Thyroid gland (tissue), 4 donors: ENCODE measurements at regions not wholly inside any gene's neighbourhood (a gene's known extent, or its start where the extent isn't known, plus 50 kb on each side); places are given as distances from the start of the nearest gene placed in this dataset.
"Not testable (repeated sequence)": the region's sequence is repeated elsewhere in the genome, so short reads cannot be mapped to it uniquely, and the experiment has no call there.

Experiments
- DNase-seq, 2 donors: peaks; one replicate each; pipeline ENCODE4 v3.0.0-alpha.2; 2019
- H3K27ac ChIP-seq, 3 donors: fragments of 200-600 bp; sonication (generic); 1 replicate in 2 of 3; 2 replicates in 1 of 3; pipeline ENCODE4 v1.5.1; 2016 to 2019; ENCODE audit warnings: mild to moderate bottlenecking in 1 of 3, moderate library complexity in 1 of 3
- H3K27me3 ChIP-seq: fragments of 200-600 bp; sonication (generic); one replicate; pipeline ENCODE4 v1.5.1; 2019
- H3K36me3 ChIP-seq, 2 donors: fragments of 200-600 bp; sonication (generic); one replicate each; pipeline ENCODE4 v1.5.1; 2016 to 2019
- H3K4me1 ChIP-seq, 2 donors: fragments of 200-600 bp; sonication (generic); one replicate each; pipeline ENCODE4 v1.5.1; 2017 to 2019
- H3K4me3 ChIP-seq, 3 donors: fragments of 200-600 bp; sonication (generic); replicated peaks in 1 of 3; 1 replicate in 2 of 3; 2 replicates in 1 of 3; pipeline ENCODE4 v1.5.1; 2016; ENCODE audit warnings: mild to moderate bottlenecking in 1 of 3
- H3K9me3 ChIP-seq: fragments of 200-600 bp; sonication (generic); one replicate; pipeline ENCODE4 v1.5.1; 2017
- POLR2A ChIP-seq, 2 donors: fragments of 450-650 bp; IDR thresholded peaks; one replicate each; pipeline ENCODE4 v1.6.1; 2017; ENCODE audit warnings: antibody characterized with exemption in 2 of 2, mild to moderate bottlenecking in 2 of 2, moderate library complexity in 1 of 2
- WGBS, 2 donors: methylation state at CpG; one replicate each; pipeline ENCODE4 v1.1.5; 2017; 5-methylcytosine and 5-hydroxymethylcytosine counted together
- intact Hi-C: fragments of 100-400 bp; cut with DNase I; formaldehyde crosslinking; loops from one replicate; pipeline ENCODE4 v1.15.1; 2023
- TF ChIP-seq, protein P1 (sequence below), 6 experiments: fragments of 200-600 bp in 3 of 6; fragments of 450-650 bp in 3 of 6; sonication (generic) in 3 of 6; IDR thresholded peaks; one replicate each; pipeline ENCODE4 v1.5.1; 2016 to 2019; ENCODE audit warnings: antibody characterized with exemption in 6 of 6, mild to moderate bottlenecking in 2 of 6, inconsistent platforms in 1 of 6, moderate library complexity in 1 of 6

DNA sequence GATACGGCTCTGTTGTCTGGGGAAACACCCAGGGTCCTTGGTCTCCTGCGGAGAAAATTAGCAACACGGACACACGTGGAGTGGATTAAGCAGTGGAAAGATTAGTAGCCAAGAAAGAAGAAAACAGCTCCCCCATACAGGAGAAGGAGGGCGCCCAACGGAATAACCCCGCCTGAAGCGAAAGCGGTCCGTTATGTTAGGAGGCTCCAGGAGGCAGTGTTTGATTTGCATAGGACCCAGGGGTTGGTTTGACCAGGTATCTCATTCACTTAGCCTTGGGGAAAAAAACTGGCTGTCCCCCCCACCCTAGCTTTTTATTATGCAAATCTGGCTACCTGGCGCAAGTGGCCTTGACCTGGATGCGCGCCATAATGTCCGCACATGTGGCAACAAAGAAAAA lies 170.1 kb upstream of the KYNU start:
- intact Hi-C loops: no loop called here
- Histone ChIP-seq H3K27me3 (no peaks in the 10 kb centered on the region), H3K36me3 (no peaks in the 10 kb centered on the region), H3K4me3 (no peak overlapping the region), H3K27ac (no peak overlapping the region), H3K9me3 (no peaks in the 10 kb centered on the region), H3K4me1 (no peaks in the 10 kb centered on the region)
- no peak for TF ChIP-seq POLR2A (IDR thresholded peaks at IDR 0.05)
- TF ChIP-seq, protein P1, sequence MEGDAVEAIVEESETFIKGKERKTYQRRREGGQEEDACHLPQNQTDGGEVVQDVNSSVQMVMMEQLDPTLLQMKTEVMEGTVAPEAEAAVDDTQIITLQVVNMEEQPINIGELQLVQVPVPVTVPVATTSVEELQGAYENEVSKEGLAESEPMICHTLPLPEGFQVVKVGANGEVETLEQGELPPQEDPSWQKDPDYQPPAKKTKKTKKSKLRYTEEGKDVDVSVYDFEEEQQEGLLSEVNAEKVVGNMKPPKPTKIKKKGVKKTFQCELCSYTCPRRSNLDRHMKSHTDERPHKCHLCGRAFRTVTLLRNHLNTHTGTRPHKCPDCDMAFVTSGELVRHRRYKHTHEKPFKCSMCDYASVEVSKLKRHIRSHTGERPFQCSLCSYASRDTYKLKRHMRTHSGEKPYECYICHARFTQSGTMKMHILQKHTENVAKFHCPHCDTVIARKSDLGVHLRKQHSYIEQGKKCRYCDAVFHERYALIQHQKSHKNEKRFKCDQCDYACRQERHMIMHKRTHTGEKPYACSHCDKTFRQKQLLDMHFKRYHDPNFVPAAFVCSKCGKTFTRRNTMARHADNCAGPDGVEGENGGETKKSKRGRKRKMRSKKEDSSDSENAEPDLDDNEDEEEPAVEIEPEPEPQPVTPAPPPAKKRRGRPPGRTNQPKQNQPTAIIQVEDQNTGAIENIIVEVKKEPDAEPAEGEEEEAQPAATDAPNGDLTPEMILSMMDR (IDR thresholded peaks at IDR 0.05): no peak
- 93 to 96% methylated on average over 14 of the region's 14 CpGs for WGBS, 2 donors
- no peak for DNase-seq

DNA sequence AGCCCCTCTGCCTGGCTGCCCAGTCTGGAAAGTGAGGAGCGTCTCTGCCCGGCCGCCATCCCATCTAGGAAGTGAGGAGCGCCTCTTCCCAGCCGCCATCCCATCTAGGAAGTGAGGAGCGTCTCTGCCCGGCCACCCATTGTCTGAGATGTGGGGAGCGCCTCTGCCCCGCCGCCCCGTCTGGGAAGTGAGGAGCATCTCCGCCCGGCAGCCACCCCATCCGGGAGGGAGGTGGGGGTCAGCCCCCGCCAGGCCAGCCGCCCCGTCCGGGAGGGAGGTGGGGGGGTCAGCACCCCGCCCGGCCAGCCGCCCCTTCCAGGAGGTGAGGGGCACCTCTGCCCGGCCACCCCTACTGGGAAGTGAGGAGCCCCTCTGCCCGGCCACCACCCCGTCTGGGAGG lies 175.1 kb upstream of the KYNU start:
- WGBS, 2 donors: 89 to 98% methylated on average over 5 to 16 of the region's 24 CpGs
- H3K36me3 ChIP-seq, H3K9me3 ChIP-seq, H3K4me3 ChIP-seq, H3K27ac ChIP-seq, H3K4me1 ChIP-seq, H3K27me3 ChIP-seq, intact Hi-C loops, DNase-seq: not testable (repeated sequence)

DNA sequence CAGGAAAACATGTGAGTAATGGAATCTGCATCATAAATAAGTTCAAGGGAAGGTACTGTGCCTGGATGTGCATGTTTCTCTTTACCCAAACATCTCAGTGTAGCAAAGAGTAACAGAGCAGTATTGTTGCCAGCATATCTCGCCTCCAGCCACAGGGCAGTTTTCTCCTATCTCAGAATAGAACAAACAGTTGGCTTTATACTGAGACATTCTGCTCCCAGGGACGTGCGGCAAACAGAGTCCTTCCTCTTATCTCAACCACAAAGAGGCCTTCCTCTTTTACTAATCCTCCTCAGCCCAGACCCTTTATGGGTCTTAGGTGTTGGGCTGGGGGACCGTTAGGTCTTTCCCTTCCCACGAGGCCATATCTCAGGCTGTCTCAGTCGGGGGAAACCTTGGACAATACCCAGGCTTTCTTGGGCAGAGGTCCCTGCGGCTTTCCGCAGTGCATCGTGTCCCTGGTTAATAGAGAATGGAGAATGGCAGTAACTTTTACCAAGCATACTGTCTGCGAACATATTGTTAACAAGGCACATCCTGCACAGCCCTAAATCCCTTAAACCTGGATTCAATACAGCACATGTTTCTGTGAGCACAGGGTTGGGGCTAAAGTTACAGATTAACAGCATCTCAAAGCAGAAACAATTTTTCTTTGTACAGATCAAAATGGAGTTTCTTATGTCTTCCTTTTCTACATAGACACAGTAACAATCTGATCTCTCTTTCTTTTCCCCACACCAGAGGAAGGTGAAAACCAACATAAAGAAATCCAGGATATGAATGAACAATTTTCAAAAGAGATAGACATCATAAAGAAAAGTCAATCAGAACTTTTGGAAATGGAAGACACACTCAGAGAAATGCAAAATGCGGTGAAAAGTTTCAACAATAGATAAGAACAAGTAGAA lies 181.9 kb upstream of the KYNU start:
- H3K27ac ChIP-seq, DNase-seq, H3K9me3 ChIP-seq, intact Hi-C loops, H3K4me1 ChIP-seq, H3K36me3 ChIP-seq, H3K4me3 ChIP-seq, H3K27me3 ChIP-seq: not testable (repeated sequence)
- WGBS, 2 donors: 57 to 64% methylated on average over 11 of the region's 11 CpGs

DNA sequence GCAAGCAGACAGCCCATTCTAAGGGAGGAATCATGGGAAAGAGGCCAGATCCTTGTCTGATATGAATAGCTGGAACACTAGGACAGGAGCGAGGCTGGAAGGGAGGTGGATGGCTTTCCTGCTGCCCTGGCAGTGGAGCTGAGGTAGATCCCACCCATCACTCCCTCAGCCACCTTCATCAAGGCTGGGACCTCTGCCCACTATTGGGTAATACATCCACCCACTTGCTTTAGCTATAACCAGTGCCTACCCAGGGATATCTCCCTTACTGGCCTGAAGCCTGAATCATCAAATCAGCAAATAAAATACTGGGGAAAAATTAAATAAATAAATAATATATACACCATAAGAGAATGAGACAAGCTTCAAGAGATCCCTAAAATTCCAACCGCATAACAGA lies 183.2 kb upstream of the KYNU start:
- no peaks in the 10 kb centered on the region for H3K36me3 ChIP-seq
- WGBS, 2 donors: 92 to 97% methylated on average over 2 of the region's 2 CpGs
- no peak overlapping the region for H3K4me3 ChIP-seq
- H3K9me3 ChIP-seq: no peaks in the 10 kb centered on the region
- intact Hi-C loops: no loop called here
- no peak for DNase-seq
- TF ChIP-seq, protein P1 (IDR thresholded peaks at IDR 0.05): no peak
- no peak for TF ChIP-seq POLR2A (IDR thresholded peaks at IDR 0.05)
- no peak overlapping the region for H3K27ac ChIP-seq
- no peaks in the 10 kb centered on the region for H3K4me1 ChIP-seq
- no peaks in the 10 kb centered on the region for H3K27me3 ChIP-seq

DNA sequence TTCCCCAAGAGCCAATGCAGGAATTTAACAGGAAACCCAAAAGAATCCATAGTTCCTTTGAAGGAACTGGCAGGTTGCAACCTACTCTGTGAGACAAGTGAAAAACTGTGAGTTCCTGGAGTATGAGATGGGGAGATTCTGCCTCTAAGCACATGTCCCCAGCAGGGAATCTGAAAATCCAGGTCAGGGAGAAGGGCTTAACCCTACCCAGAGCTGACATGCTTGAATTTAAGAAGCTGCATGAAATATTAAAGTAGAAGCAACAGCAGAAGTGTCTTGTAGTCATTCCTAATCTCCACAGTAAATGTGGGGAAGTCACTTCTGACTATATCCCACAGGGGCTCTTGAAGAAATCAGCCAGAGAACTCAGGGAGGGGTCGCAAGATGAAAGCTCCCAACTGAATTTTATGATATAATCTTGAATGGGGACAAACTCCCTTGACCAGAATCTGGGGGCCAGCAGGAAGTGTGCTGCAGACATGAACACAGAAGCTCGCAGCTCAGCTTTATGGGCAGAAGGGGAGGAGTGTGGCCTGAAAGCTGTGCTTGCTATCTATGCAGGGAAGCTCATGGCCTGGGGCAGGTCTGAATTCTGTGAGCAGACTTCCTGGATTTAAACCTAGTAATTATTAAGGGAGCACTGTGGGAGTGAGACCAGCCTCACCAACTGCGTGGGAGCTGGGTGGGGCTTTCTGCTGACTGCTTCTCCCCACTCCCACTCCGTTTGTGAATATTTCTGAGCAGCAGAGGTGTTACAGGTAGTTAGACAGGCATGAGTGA lies 184.1 kb upstream of the KYNU start:
- whole genome bisulfite sequencing, 2 donors: 76 to 80% methylated on average over 4 of the region's 4 CpGs
- intact Hi-C loops: no loop called here
- Histone ChIP-seq H3K27me3 (no peaks in the 10 kb centered on the region), H3K27ac (no peak overlapping the region), H3K4me3 (no peak overlapping the region), H3K9me3 (no peaks in the 10 kb centered on the region), H3K36me3 (no peaks in the 10 kb centered on the region), H3K4me1 (no peaks in the 10 kb centered on the region)
- TF ChIP-seq, protein P1 (IDR thresholded peaks at IDR 0.05): no peak
- no peak for TF ChIP-seq POLR2A (IDR thresholded peaks at IDR 0.05)
- no peak for DNase-seq
